Loucy (cell line): ENCODE measurements at regions not wholly inside any gene's neighbourhood (a gene's known extent, or its start where the extent isn't known, plus 50 kb on each side); places are given as distances from the start of the nearest gene placed in this dataset.

Source experiments
- H2AFZ ChIP-seq: fragments of 200-600 bp; sonication (generic); 2 replicates; pipeline ENCODE4 v1.6.0; 2016; ENCODE audit warnings: antibody characterized with exemption, mild to moderate bottlenecking, low read length, moderate library complexity
- H3F3A ChIP-seq: fragments of 200-600 bp; 2 replicates; pipeline ENCODE4 v1.6.0; 2016; ENCODE audit warnings: antibody characterized with exemption, low read depth, mild to moderate bottlenecking
- H3K27me3 ChIP-seq: fragments of 200-600 bp; sonication (generic); 2 replicates; pipeline ENCODE4 v1.6.1; 2014; ENCODE audit warnings: low read length, mild to moderate bottlenecking; ENCODE audit not compliant: insufficient read depth, poor library complexity, severe bottlenecking
- H3K36me3 ChIP-seq: fragments of 200-600 bp; sonication (generic); 2 replicates; pipeline ENCODE4 v1.6.1; 2016; ENCODE audit warnings: low read length; ENCODE audit not compliant: insufficient read depth
- H3K4me1 ChIP-seq: fragments of 200-600 bp; sonication (generic); 2 replicates; pipeline ENCODE4 v1.5.1; 2014; ENCODE audit warnings: low read length, mild to moderate bottlenecking; ENCODE audit not compliant: insufficient read depth, poor library complexity, severe bottlenecking
- H3K4me2 ChIP-seq: fragments of 200-600 bp; sonication (generic); 2 replicates; pipeline ENCODE4 v1.6.0; 2014; ENCODE audit warnings: antibody characterized with exemption, low read length, low read depth, mild to moderate bottlenecking; ENCODE audit not compliant: poor library complexity, severe bottlenecking
- H3K4me3 ChIP-seq: fragments of 200-600 bp; sonication (generic); 2 replicates; pipeline ENCODE4 v1.5.1; 2014; ENCODE audit warnings: low read length, mild to moderate bottlenecking, mixed read lengths; ENCODE audit not compliant: poor library complexity, severe bottlenecking
- H3K79me2 ChIP-seq: fragments of 200-600 bp; sonication (generic); 2 replicates; pipeline ENCODE4 v1.6.1; 2014; ENCODE audit warnings: low read length; ENCODE audit not compliant: insufficient read depth
- H3K9ac ChIP-seq: fragments of 200-600 bp; sonication (generic); 2 replicates; pipeline ENCODE4 v1.6.0; 2014; ENCODE audit warnings: mild to moderate bottlenecking, low read depth, low read length, moderate library complexity; ENCODE audit not compliant: poor library complexity, severe bottlenecking
- H3K9me2 ChIP-seq: fragments of 200-600 bp; sonication (generic); replicated peaks from 2 replicates; pipeline ENCODE4 v1.6.1; 2016; ENCODE audit warnings: low read depth, low read length, mixed read lengths
- H3K9me3 ChIP-seq: fragments of 200-600 bp; sonication (generic); 2 replicates; pipeline ENCODE4 v1.6.1; 2014; ENCODE audit warnings: mild to moderate bottlenecking, antibody characterized with exemption, low read length, low read depth; ENCODE audit not compliant: insufficient read depth
- H4K20me1 ChIP-seq: fragments of 200-600 bp; sonication (generic); 2 replicates; pipeline ENCODE4 v1.6.0; 2014; ENCODE audit warnings: antibody characterized with exemption, low read length, mild to moderate bottlenecking; ENCODE audit not compliant: insufficient read depth, poor library complexity, severe bottlenecking
- EZH2phosphoT487 ChIP-seq: fragments of 200-600 bp; IDR thresholded peaks from 2 replicates; pipeline ENCODE4 v1.6.1; 2018; ENCODE audit warnings: antibody characterized with exemption, mild to moderate bottlenecking, moderate library complexity, borderline replicate concordance
- TF ChIP-seq, protein P1 (sequence below): fragments of 200-600 bp; sonication (generic); conservative IDR thresholded peaks from 2 replicates; pipeline ENCODE4 v1.5.1; 2014; ENCODE audit warnings: mild to moderate bottlenecking, antibody characterized with exemption, low read length

DNA sequence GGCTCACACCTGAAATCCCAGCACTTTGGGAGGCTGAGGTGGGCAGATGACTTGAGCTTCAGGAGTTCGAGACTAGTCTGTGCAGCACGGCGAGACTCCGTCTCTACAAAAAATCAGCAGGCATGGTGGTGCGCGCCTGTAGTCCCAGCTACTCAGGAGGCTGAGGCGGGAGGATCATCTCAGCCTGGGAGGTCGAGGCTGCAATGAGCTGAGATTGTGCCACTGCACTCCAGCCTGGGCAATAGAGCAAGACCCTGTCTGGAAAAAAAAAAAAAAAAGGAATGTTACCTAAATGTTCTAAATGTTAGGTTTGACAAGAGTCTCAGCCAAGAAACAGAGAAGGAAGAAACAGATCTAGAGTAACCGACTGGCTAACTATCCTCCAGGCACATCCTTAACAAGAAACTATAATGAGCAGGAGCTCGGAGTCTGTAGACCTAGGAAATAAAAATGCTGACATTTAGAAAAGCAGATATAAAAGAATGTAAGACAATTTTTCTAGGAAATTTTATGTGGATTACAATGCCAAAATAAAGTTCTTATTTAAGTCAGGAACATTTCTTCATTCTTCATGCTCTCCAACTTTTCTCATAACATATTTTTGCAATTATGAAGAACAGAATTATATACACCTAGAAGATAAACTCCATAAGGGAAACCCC, 166.6 kb upstream of the TBCA start:
- H3K27me3 ChIP-seq: no peaks in the 10 kb centered on the region
- no peaks in the 10 kb centered on the region for H3F3A ChIP-seq
- H3K79me2 ChIP-seq: no peaks in the 10 kb centered on the region

DNA sequence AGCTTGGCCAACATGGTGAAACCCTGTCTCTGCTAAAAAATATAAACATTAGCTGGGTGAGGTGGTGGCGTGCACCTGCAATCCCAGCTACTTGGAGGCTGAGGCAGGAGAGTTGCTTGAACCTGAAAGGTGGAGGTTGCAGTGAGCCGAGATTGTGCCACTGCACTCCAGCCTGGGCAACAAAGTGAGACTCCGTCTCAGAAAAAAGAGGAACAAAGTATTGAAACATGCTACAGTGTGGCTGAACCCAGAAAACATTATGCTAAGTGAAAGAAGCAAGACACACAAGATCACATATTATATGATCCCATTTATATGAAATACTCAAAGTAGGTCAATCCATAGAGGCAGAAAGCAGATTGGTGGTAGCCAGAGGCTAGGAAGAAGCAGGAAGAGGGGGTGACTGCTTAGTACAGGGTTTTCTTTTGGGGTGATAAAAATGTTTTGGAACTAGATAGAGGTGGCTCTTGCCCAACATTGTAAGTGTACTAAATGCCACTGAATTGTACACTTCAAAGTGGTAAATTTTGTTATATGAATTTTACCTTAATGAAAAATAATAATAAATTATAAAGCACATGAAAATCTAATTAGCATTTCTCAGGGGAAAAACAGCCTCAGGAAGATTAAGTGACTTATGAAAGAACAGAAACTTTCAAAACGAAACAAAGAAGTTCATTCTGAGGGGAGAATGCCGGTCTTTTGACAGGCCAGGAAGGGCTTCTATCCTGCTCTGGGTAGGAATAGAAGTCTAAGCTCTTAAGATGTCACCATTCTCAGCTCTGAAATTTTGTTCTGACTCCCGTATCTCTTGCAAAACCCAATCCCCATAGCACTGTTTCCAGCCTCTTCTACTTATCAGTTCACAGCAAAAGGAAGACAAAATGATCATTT, 161.1 kb upstream of the TBCA start:
- Histone ChIP-seq H3K4me1 (peaks cover 9% of the 10 kb centered on the region), H3K79me2 (no peaks in the 10 kb centered on the region), H3K4me2 (no peak overlapping the region), H3K4me3 (no peak overlapping the region), H3K36me3 (no peaks in the 10 kb centered on the region), H3F3A (no peaks in the 10 kb centered on the region), H3K27me3 (no peaks in the 10 kb centered on the region), H3K9me3 (no peaks in the 10 kb centered on the region), H2AFZ (no peak overlapping the region), H4K20me1 (no peaks in the 10 kb centered on the region), H3K9me2 (no peaks in the 10 kb centered on the region), H3K9ac (no peak overlapping the region)
- TF ChIP-seq, protein P1, sequence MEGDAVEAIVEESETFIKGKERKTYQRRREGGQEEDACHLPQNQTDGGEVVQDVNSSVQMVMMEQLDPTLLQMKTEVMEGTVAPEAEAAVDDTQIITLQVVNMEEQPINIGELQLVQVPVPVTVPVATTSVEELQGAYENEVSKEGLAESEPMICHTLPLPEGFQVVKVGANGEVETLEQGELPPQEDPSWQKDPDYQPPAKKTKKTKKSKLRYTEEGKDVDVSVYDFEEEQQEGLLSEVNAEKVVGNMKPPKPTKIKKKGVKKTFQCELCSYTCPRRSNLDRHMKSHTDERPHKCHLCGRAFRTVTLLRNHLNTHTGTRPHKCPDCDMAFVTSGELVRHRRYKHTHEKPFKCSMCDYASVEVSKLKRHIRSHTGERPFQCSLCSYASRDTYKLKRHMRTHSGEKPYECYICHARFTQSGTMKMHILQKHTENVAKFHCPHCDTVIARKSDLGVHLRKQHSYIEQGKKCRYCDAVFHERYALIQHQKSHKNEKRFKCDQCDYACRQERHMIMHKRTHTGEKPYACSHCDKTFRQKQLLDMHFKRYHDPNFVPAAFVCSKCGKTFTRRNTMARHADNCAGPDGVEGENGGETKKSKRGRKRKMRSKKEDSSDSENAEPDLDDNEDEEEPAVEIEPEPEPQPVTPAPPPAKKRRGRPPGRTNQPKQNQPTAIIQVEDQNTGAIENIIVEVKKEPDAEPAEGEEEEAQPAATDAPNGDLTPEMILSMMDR: no peak
- TF ChIP-seq EZH2phosphoT487: no peak

More for the DNA sequence above, 166.6 kb upstream of the TBCA start:
- TF ChIP-seq EZH2phosphoT487: no peak
- TF ChIP-seq, protein P1: no peak
- Histone ChIP-seq H3K4me1 (no peaks in the 10 kb centered on the region), H3K4me2 (no peak overlapping the region), H3K36me3 (no peaks in the 10 kb centered on the region), H2AFZ (no peak overlapping the region), H3K9me3 (no peaks in the 10 kb centered on the region), H4K20me1 (no peaks in the 10 kb centered on the region), H3K9ac (no peak overlapping the region), H3K4me3 (no peak overlapping the region), H3K9me2 (no peaks in the 10 kb centered on the region)

DNA sequence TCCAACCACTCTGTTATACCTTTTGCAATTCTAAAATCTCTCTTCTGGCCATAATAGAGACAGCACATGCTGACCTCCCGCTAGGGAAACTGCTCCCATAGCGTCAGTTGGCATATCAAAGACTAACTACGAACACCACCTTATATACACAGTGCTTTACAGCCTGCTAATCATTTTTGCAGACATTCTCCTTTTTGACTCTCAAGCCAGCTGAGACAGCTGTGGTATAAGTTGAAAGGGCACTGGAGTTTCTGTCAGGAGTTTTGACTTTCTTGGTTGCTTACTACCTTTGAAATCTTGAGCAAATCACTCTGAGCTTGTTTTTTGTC, 160.2 kb upstream of the TBCA start:
- Histone ChIP-seq H3K9ac (no peak overlapping the region), H3F3A (no peaks in the 10 kb centered on the region), H3K4me3 (no peak overlapping the region), H3K9me2 (no peaks in the 10 kb centered on the region), H4K20me1 (no peaks in the 10 kb centered on the region), H3K27me3 (no peaks in the 10 kb centered on the region), H3K36me3 (no peaks in the 10 kb centered on the region), H2AFZ (no peak overlapping the region), H3K9me3 (no peaks in the 10 kb centered on the region), H3K4me2 (peak overlapping the region; percentile 15), H3K4me1 (peaks cover 9% of the 10 kb centered on the region), H3K79me2 (no peaks in the 10 kb centered on the region)
- TF ChIP-seq, protein P1: no peak
- TF ChIP-seq EZH2phosphoT487: no peak
